WTC11 (cell line): ENCODE measurements at regions not wholly inside any gene's neighbourhood (a gene's known extent, or its start where the extent isn't known, plus 50 kb on each side); places are given as distances from the start of the nearest gene placed in this dataset.

ENCODE experiments used
- AR ChIP-seq: fragments of 250-450 bp; sonication (Bioruptor Pico); IDR thresholded peaks from 2 replicates; pipeline ENCODE4 v1.9.0; 2021; ENCODE audit warnings: mild to moderate bottlenecking
- E2F5 ChIP-seq: sonication (generic); formaldehyde crosslinking; IDR thresholded peaks from 2 replicates; pipeline ENCODE4 v1.8.1; 2022; ENCODE audit warnings: mild to moderate bottlenecking, moderate library complexity, missing genetic modification reagents
- ESRRA ChIP-seq: sonication (generic); formaldehyde crosslinking; IDR thresholded peaks from 2 replicates; pipeline ENCODE4 v1.8.1; 2022; ENCODE audit warnings: mild to moderate bottlenecking, missing genetic modification reagents, borderline replicate concordance
- IRF2 ChIP-seq: sonication (generic); formaldehyde crosslinking; IDR thresholded peaks from 2 replicates; pipeline ENCODE4 v1.8.0; 2022; ENCODE audit warnings: low read depth, missing genetic modification reagents, borderline replicate concordance
- MXD4 ChIP-seq: fragments of 250-450 bp; sonication (Bioruptor Pico); IDR thresholded peaks from 2 replicates; pipeline ENCODE4 v1.8.0; 2021; ENCODE audit warnings: mild to moderate bottlenecking, moderate library complexity, borderline replicate concordance
- NFE2L1 ChIP-seq: sonication (generic); formaldehyde crosslinking; IDR thresholded peaks from 2 replicates; pipeline ENCODE4 v1.8.1; 2023; ENCODE audit warnings: missing genetic modification reagents
- OVOL2 ChIP-seq: fragments of 250-450 bp; sonication (Bioruptor Pico); IDR thresholded peaks from 2 replicates; pipeline ENCODE4 v1.9.0; 2021; ENCODE audit warnings: mild to moderate bottlenecking, borderline replicate concordance
- SOX15 ChIP-seq: fragments of 250-450 bp; sonication (Bioruptor Pico); IDR thresholded peaks from 2 replicates; pipeline ENCODE4 v1.9.0; 2021; ENCODE audit warnings: mild to moderate bottlenecking
- TEAD4 ChIP-seq: sonication (generic); formaldehyde crosslinking; IDR thresholded peaks from 2 replicates; pipeline ENCODE4 v1.8.0; 2022; ENCODE audit warnings: mild to moderate bottlenecking, missing genetic modification reagents
- ZNF317 ChIP-seq: sonication (generic); formaldehyde crosslinking; IDR thresholded peaks from 2 replicates; pipeline ENCODE4 v1.8.1; 2023; ENCODE audit warnings: low read depth, mild to moderate bottlenecking, moderate library complexity, missing genetic modification reagents, borderline replicate concordance
- TF ChIP-seq, protein P1 (sequence below): sonication (generic); formaldehyde crosslinking; IDR thresholded peaks from 2 replicates; pipeline ENCODE4 v1.8.1; 2023; ENCODE audit warnings: mild to moderate bottlenecking, missing genetic modification reagents
- TF ChIP-seq, protein P2 (sequence below): fragments of 200-600 bp; IDR thresholded peaks from 2 replicates; pipeline ENCODE4 v1.8.0; 2022; ENCODE audit warnings: antibody characterized with exemption

GRCh38 chr9:81191222-81191621 lies 498.1 kb downstream of the TLE1 start:
- TF ChIP-seq NFE2L1 = no peak
- TF ChIP-seq, protein P1, sequence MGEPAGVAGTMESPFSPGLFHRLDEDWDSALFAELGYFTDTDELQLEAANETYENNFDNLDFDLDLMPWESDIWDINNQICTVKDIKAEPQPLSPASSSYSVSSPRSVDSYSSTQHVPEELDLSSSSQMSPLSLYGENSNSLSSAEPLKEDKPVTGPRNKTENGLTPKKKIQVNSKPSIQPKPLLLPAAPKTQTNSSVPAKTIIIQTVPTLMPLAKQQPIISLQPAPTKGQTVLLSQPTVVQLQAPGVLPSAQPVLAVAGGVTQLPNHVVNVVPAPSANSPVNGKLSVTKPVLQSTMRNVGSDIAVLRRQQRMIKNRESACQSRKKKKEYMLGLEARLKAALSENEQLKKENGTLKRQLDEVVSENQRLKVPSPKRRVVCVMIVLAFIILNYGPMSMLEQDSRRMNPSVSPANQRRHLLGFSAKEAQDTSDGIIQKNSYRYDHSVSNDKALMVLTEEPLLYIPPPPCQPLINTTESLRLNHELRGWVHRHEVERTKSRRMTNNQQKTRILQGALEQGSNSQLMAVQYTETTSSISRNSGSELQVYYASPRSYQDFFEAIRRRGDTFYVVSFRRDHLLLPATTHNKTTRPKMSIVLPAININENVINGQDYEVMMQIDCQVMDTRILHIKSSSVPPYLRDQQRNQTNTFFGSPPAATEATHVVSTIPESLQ = no peak
- TF ChIP-seq, protein P2, sequence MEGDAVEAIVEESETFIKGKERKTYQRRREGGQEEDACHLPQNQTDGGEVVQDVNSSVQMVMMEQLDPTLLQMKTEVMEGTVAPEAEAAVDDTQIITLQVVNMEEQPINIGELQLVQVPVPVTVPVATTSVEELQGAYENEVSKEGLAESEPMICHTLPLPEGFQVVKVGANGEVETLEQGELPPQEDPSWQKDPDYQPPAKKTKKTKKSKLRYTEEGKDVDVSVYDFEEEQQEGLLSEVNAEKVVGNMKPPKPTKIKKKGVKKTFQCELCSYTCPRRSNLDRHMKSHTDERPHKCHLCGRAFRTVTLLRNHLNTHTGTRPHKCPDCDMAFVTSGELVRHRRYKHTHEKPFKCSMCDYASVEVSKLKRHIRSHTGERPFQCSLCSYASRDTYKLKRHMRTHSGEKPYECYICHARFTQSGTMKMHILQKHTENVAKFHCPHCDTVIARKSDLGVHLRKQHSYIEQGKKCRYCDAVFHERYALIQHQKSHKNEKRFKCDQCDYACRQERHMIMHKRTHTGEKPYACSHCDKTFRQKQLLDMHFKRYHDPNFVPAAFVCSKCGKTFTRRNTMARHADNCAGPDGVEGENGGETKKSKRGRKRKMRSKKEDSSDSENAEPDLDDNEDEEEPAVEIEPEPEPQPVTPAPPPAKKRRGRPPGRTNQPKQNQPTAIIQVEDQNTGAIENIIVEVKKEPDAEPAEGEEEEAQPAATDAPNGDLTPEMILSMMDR = no peak
- TF ChIP-seq E2F5 (CRISPR knock-in tag) = no peak
- TF ChIP-seq SOX15 = no peak
- no peak for TF ChIP-seq ESRRA (CRISPR knock-in tag)
- TF ChIP-seq MXD4 (CRISPR knock-in tag) = no peak
- TF ChIP-seq ZNF317 (CRISPR knock-in tag) = no peak
- no peak for TF ChIP-seq AR (CRISPR knock-in tag)
- no peak for TF ChIP-seq IRF2
- no peak for TF ChIP-seq TEAD4 (CRISPR knock-in tag)
- no peak for TF ChIP-seq OVOL2
